HEK293T (cell line): ENCODE measurements at regions not wholly inside any gene's neighbourhood (a gene's known extent, or its start where the extent isn't known, plus 50 kb on each side); places are given as distances from the start of the nearest gene placed in this dataset.

Experiments
- CTCF ChIA-PET: fragments of 350-600 bp; formaldehyde crosslinking; extraction: SDS; loops from one replicate; lab custom pipeline; 2021; ENCODE audit warnings: antibody characterized with exemption, inconsistent platforms; lab: Yijun Ruan, JAX
- POLR2A ChIA-PET: fragments of 350-600 bp; formaldehyde crosslinking; extraction: SDS; loops from one replicate; lab custom pipeline; 2020; ENCODE audit warnings: antibody characterized with exemption, inconsistent platforms; lab: Yijun Ruan, JAX
- DNase-seq: peaks from one replicate; pipeline ENCODE4 v3.0.0; 2012; ENCODE audit warnings: mixed read lengths; ENCODE audit errors: extremely low spot score
- ARNT ChIP-seq: fragments of 450-650 bp; IDR thresholded peaks from 2 replicates; pipeline ENCODE4 v1.6.1; 2017; ENCODE audit warnings: mild to moderate bottlenecking
- BHLHE40 ChIP-seq: fragments of 450-650 bp; IDR thresholded peaks from 2 replicates; pipeline ENCODE4 v1.6.1; 2016; ENCODE audit warnings: mild to moderate bottlenecking, moderate library complexity, borderline replicate concordance
- CTBP1 ChIP-seq: fragments of 450-650 bp; IDR thresholded peaks from 2 replicates; pipeline ENCODE4 v1.6.1; 2016; ENCODE audit warnings: borderline replicate concordance
- ELF4 ChIP-seq: fragments of 450-650 bp; IDR thresholded peaks from 2 replicates; pipeline ENCODE4 v1.6.1; 2017; ENCODE audit warnings: antibody characterized with exemption
- FOXA1 ChIP-seq: fragments of 450-650 bp; IDR thresholded peaks from 2 replicates; pipeline ENCODE4 v1.6.1; 2016; ENCODE audit warnings: mild to moderate bottlenecking
- FOXK2 ChIP-seq: fragments of 450-650 bp; IDR thresholded peaks from 2 replicates; pipeline ENCODE4 v1.6.1; 2016; ENCODE audit warnings: mild to moderate bottlenecking
- FOXM1 ChIP-seq: fragments of 450-650 bp; IDR thresholded peaks from 2 replicates; pipeline ENCODE4 v1.6.1; 2017; ENCODE audit warnings: mild to moderate bottlenecking, borderline replicate concordance
- HDGF ChIP-seq: fragments of 450-650 bp; IDR thresholded peaks from 2 replicates; pipeline ENCODE4 v1.6.1; 2017; ENCODE audit warnings: antibody characterized with exemption, borderline replicate concordance
- L3MBTL2 ChIP-seq: fragments of 450-650 bp; conservative IDR thresholded peaks from 2 replicates; pipeline ENCODE4 v1.6.1; 2016; ENCODE audit warnings: mild to moderate bottlenecking
- LEF1 ChIP-seq: fragments of 450-650 bp; IDR thresholded peaks from 2 replicates; pipeline ENCODE4 v1.6.1; 2017; ENCODE audit warnings: mild to moderate bottlenecking, borderline replicate concordance
- NFRKB ChIP-seq: fragments of 450-650 bp; IDR thresholded peaks from 2 replicates; pipeline ENCODE4 v1.6.1; 2016; ENCODE audit warnings: mild to moderate bottlenecking, moderate library complexity
- SP1 ChIP-seq: fragments of 450-650 bp; IDR thresholded peaks from 2 replicates; pipeline ENCODE4 v1.6.1; 2017
- SUZ12 ChIP-seq: fragments of 450-650 bp; IDR thresholded peaks from 2 replicates; pipeline ENCODE4 v1.6.1; 2016; ENCODE audit warnings: mild to moderate bottlenecking
- TARDBP ChIP-seq: fragments of 450-650 bp; IDR thresholded peaks from 2 replicates; pipeline ENCODE4 v1.6.1; 2016
- ZNF384 ChIP-seq: fragments of 450-650 bp; IDR thresholded peaks from 2 replicates; pipeline ENCODE4 v1.6.1; 2016
- TF ChIP-seq, protein P1 (sequence below): fragments of 450-650 bp; IDR thresholded peaks from 2 replicates; pipeline ENCODE4 v1.6.1; 2016

DNA sequence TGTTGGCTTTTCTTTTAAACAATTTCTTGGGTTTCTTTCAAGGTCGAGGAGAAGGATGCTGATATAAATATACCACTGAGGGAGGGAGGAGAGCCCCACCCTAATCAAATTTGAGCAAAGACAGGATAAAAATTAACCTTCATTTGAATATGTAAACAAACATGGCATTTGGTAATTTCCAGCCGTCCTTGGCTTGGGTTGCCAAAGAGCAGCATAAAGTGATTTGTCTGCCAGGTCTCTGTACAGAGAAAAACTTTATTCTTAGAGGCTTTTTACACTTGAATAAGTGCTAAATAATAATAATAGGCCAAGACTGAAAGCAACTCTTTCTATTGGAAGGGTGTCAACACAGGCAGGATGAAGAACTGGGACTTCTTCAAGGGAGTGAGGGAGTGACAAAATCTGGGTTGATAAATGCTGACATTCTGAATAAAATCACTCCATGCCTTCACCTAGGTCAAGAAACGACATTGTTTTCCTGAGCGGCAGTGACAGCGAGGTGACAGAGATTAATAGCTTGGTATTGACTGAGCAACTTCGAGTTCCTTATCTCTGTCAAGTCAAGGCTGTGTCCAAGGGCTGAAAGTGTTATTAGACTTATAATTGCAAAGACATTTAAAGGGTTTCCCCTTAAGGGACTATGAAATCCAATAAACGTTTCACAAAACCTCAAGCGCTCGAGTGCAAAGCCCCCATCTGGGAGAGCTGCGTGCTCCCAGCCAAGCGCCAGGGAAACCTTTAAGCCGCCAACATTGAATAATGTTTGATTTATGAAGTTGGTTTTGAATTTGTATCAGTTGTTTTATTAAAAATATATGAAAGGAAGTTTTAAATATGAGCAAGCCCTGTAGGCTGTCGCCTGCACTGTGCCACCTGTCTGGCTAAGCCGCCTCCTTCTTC lies 269.5 kb upstream of the N4BP1 start:
- DNase-seq: no peak
- TF ChIP-seq ZNF384 (no peak), FOXM1 (no peak), L3MBTL2 (no peak), ARNT (no peak), ELF4 (no peak), SUZ12 (no peak), NFRKB (no peak), SP1 (no peak), BHLHE40 (no peak), HDGF (no peak), FOXA1 (no peak), LEF1 (no peak)
- TF ChIP-seq, protein P1, sequence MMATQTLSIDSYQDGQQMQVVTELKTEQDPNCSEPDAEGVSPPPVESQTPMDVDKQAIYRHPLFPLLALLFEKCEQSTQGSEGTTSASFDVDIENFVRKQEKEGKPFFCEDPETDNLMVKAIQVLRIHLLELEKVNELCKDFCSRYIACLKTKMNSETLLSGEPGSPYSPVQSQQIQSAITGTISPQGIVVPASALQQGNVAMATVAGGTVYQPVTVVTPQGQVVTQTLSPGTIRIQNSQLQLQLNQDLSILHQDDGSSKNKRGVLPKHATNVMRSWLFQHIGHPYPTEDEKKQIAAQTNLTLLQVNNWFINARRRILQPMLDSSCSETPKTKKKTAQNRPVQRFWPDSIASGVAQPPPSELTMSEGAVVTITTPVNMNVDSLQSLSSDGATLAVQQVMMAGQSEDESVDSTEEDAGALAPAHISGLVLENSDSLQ: no peak
- CTCF ChIA-PET: no interaction called here
- POLR2A ChIA-PET: no interaction called here

DNA sequence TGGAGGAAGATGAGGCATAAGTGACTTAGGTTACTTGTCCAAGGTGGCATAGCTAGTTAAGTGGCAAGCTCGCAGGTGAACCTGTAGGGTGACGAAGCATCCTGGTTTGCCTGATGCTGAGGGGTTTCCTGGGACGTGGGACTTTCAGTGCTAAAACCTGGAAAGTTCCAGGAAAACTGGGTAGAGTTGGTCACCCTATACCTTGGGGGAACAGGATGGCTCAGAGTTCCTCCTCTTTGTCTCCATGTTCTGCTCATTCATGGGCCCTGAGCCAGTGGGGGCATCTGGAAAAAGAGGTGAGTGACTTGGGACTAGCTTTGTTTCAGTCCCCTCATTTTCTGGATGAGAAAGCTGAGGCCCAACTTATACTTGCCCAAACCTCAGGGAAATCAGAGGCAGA lies 268.0 kb upstream of the N4BP1 start:
- no peak for DNase-seq
- TF ChIP-seq, protein P1: no peak
- TF ChIP-seq CTBP1 (no peak), NFRKB (no peak), SP1 (no peak), LEF1 (no peak), FOXK2 (no peak), TARDBP (no peak), ZNF384 (no peak)
- POLR2A ChIA-PET: no interaction called here
- CTCF ChIA-PET: no interaction called here

DNA sequence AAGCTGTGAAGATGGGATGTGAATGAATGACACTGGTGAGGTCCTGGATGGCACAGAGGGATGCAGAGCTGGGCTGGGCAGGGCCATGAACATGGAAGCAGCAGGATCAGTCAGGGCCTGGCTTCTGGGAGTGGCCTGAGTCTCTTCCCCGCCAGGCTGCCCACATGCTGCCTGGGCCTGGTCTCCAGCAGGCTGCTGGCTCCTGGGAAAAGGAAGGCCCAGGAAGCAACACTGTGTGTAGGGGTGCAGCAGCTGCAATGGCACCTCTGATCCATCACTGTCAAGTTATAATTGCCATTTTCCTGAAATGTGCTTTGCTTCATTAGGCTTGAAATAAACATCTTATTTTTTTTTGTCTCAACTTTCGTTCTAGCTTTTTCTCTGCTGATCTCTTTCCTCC lies 260.2 kb upstream of the N4BP1 start:
- TF ChIP-seq NFRKB (no peak), LEF1 (no peak), ZNF384 (no peak), SP1 (no peak), FOXK2 (no peak), CTBP1 (no peak), FOXM1 (no peak), BHLHE40 (no peak), SUZ12 (no peak), FOXA1 (no peak), HDGF (no peak), ELF4 (no peak), ARNT (no peak), TARDBP (no peak), L3MBTL2 (no peak)
- TF ChIP-seq, protein P1: no peak
- POLR2A ChIA-PET: no interaction called here
- CTCF ChIA-PET: no interaction called here
- no peak for DNase-seq

DNA sequence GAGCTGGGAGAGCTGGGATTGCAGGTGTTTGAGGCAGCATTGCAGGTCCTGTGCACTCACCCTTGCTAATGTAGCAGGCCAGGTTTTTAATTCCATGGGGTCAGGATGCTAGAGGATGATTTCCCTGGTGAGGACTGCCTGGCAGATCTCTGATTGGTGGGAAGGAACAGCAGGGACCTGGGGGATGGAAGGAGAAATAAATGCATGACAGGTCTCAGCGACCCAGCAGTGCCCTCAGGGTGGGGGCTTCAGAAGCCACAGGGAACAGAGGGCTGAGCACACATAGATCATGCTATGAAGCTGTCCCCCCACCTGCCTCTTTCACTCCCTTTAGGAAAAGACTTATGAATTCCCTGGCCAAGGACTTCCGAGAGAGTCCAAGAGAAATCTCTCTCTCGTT lies 255.5 kb upstream of the N4BP1 start:
- POLR2A ChIA-PET: no interaction called here
- TF ChIP-seq NFRKB (no peak), FOXA1 (no peak), ELF4 (no peak), BHLHE40 (no peak)
- CTCF ChIA-PET: no interaction called here
- no peak for DNase-seq

DNA sequence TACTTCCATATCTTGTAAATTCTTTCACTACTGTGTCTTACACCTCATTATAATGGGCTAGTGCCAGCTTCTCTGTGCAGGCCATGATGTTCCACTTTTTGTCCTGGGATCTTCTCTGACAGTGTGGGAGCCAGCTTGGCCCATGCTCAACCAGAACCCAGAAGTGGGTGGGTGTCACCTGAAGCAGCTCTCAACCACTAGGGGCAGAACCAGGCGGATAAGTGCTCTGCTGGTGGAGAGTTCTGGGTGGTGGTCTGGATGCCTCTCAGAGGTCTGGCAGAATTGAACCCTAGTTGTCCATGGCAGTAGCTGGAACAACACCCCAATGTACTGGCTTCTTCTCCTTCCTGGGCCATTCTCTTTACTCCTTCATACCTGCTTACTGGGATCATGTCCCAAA lies 254.1 kb upstream of the N4BP1 start:
- ChIA-PET CTCF (no interaction called here), POLR2A (no interaction called here)
- TF ChIP-seq ELF4 (no peak), FOXM1 (no peak)
- peak; percentile 10 for DNase-seq

DNA sequence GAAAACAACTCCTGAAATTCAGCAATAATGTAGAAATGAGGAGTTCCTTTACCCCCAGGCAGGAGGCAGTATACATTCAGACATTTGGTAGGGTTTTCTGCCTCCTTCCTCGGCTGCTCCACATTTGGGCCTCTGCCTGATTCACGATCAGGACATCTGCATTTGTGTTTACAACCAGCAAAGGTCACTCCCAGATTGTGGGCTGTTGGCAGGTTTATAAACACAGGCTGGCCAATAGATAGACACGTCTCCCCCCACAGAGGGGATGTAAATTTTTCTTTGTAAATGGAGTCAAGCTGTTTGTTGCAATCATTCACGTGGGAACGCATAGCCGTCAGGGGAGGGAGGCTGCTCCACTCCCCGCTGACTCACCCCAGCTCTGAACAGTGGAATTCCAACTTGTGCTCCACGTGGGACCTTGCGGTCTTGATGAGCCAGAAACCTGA lies 252.1 kb upstream of the N4BP1 start:
- ChIA-PET POLR2A (no interaction called here), CTCF (no interaction called here)
- no peak for DNase-seq
- TF ChIP-seq LEF1 (no peak), ARNT (no peak), L3MBTL2 (no peak), ELF4 (no peak), SP1 (no peak)

DNA sequence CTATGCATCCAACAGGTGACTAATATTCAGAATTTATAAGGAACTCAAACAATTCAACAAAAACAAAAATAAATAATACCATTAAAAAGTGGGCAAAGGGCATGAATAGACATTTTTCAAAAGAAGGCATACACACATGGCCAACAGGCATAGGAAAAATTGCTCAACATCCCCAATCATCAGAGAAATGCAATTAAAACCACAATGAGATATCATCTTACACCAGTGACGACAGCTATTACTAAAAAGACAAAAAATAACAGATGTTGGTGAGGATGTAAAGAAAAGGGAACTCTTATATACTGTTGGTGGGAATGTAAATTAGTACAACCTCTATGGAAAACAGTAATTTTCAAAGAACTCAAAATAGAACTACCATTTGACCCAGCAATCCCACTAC lies 250.4 kb upstream of the N4BP1 start:
- ChIA-PET CTCF (no interaction called here), POLR2A (no interaction called here)
- DNase-seq: no peak
- TF ChIP-seq HDGF: no peak
- no peak for TF ChIP-seq ZNF384
- TF ChIP-seq SP1: no peak
- TF ChIP-seq L3MBTL2: no peak
- no peak for TF ChIP-seq ARNT
- no peak for TF ChIP-seq FOXM1
- TF ChIP-seq NFRKB: no peak
- TF ChIP-seq TARDBP: no peak
- TF ChIP-seq FOXK2: no peak
- no peak for TF ChIP-seq LEF1
- no peak for TF ChIP-seq BHLHE40
- TF ChIP-seq SUZ12: no peak
- no peak for TF ChIP-seq ELF4
- TF ChIP-seq FOXA1: no peak
- TF ChIP-seq CTBP1: no peak
- TF ChIP-seq, protein P1: no peak
